ENCODE measurements at regions not wholly inside any gene's neighbourhood (a gene's known extent, or its start where the extent isn't known, plus 50 kb on each side); places are given as distances from the start of the nearest gene placed in this dataset.

DNA sequence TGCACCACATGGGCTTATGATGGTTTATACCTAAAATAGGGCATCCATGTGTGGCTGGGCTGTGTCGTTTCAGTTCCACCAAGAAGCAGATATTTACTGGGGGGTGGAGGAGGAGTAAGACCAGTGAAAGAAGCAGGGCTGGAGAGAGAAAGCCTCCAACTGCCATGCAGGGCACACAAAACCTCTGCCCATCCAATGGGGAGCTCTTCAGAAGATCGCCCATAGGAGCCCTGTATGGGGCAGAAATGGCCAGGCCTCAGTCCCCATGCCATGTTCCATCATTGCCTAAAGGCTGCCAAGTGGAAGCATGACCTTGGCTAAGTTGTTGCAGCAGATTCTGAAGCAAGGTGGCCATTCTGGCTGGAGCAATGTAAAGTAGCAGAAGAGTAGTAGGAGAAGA lies 277.0 kb downstream of the MEX3B start:
- TF ChIP-seq, protein P1, sequence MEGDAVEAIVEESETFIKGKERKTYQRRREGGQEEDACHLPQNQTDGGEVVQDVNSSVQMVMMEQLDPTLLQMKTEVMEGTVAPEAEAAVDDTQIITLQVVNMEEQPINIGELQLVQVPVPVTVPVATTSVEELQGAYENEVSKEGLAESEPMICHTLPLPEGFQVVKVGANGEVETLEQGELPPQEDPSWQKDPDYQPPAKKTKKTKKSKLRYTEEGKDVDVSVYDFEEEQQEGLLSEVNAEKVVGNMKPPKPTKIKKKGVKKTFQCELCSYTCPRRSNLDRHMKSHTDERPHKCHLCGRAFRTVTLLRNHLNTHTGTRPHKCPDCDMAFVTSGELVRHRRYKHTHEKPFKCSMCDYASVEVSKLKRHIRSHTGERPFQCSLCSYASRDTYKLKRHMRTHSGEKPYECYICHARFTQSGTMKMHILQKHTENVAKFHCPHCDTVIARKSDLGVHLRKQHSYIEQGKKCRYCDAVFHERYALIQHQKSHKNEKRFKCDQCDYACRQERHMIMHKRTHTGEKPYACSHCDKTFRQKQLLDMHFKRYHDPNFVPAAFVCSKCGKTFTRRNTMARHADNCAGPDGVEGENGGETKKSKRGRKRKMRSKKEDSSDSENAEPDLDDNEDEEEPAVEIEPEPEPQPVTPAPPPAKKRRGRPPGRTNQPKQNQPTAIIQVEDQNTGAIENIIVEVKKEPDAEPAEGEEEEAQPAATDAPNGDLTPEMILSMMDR (IDR thresholded peaks at IDR 0.05) = no peak
- no peak for TF ChIP-seq ZFX (IDR thresholded peaks at IDR 0.05; ENCODE audit: borderline replicate concordance)
